Activated CD4-positive, alpha-beta T cell treated with anti-CD3 and anti-CD28 coated beads for 36 hours (primary cell): ENCODE measurements at regions not wholly inside any gene's neighbourhood (a gene's known extent, or its start where the extent isn't known, plus 50 kb on each side); places are given as distances from the start of the nearest gene placed in this dataset.

Experiments used
- ATAC-seq: fragments of 200-7000 bp; cut with Tn5 transposase; one replicate; pipeline ENCODE4 v1.10.0; 2021; ENCODE audit warnings: mild to moderate bottlenecking, moderate library complexity
- CTCF ChIA-PET: fragments of 350-600 bp; sonication (Branson Sonifier 250); formaldehyde crosslinking; loops from one replicate; lab custom pipeline; 2021; ENCODE audit warnings: antibody characterized with exemption; lab: Charles Lee
- POLR2A ChIA-PET: fragments of 350-600 bp; sonication (Branson Sonifier 250); formaldehyde crosslinking; loops from one replicate; lab custom pipeline; 2021; ENCODE audit warnings: antibody characterized with exemption, inconsistent platforms; lab: Charles Lee
- DNase-seq: peaks from one replicate; pipeline ENCODE4 v3.0.0-alpha.2; 2020
- H3K27ac Mint-ChIP-seq: one replicate; pipeline ENCODE4 v1.8.0; 2021; ENCODE audit warnings: mixed read lengths
- H3K27me3 Mint-ChIP-seq: one replicate; pipeline ENCODE4 v1.8.0; 2021; ENCODE audit warnings: mixed read lengths
- H3K36me3 Mint-ChIP-seq: one replicate; pipeline ENCODE4 v1.8.0; 2021; ENCODE audit warnings: low read depth, mixed read lengths
- H3K4me1 Mint-ChIP-seq: one replicate; pipeline ENCODE4 v1.8.0; 2021; ENCODE audit warnings: mixed read lengths
- H3K4me3 Mint-ChIP-seq: one replicate; pipeline ENCODE4 v1.8.0; 2021; ENCODE audit warnings: mild to moderate bottlenecking, moderate library complexity, mixed read lengths
- H3K9me3 Mint-ChIP-seq: one replicate; pipeline ENCODE4 v1.8.0; 2021; ENCODE audit warnings: low read depth, mixed read lengths
- intact Hi-C, 2 experiments: fragments of 100-400 bp; cut with DNase I in 1 of 2; cut with micrococcal nuclease in 1 of 2; formaldehyde crosslinking; loops; one replicate each; pipeline versions ENCODE4 v1.14.2 to v1.15.1; 2022 to 2024; cut with DNase I, micrococcal nuclease

- ChIA-PET POLR2A (no interaction called here), CTCF (interaction anchor here (1.1 to 1.8 kb wide), 2 partner anchors 10 to 12 kb away, joined by 3 to 7 read pairs; no protein-coding TSS in a partner anchor)
- ATAC-seq (no peak), DNase-seq (no peak)
- no peak overlapping the region for H3K27ac Mint-ChIP-seq
- peaks cover 12% of the 10 kb centered on the region for H3K9me3 Mint-ChIP-seq
- peaks cover 36% of the 10 kb centered on the region for H3K27me3 Mint-ChIP-seq
- no peaks in the 10 kb centered on the region for H3K4me1 Mint-ChIP-seq
- no peak overlapping the region for H3K4me3 Mint-ChIP-seq
- H3K36me3 Mint-ChIP-seq, result peaks cover 3% of the 10 kb centered on the region
- intact Hi-C loops, result loop anchor here in 1 of 2 experiments (10.0 kb wide), 2 partner anchors 566 to 656 kb away; partner anchors contain the start of gene EPB41L5
Measured at GRCh38 chr2:120670371-120670770, 65.3 kb upstream of the GLI2 start.

- Mint-ChIP-seq H3K9me3 (peaks cover 10% of the 10 kb centered on the region), H3K27me3 (peaks cover 35% of the 10 kb centered on the region), H3K36me3 (peaks cover 3% of the 10 kb centered on the region), H3K4me3 (no peak overlapping the region), H3K27ac (no peak overlapping the region), H3K4me1 (no peaks in the 10 kb centered on the region)
- CTCF ChIA-PET, result interaction anchor here (1.8 kb wide), 1 partner anchor 10 kb away, joined by 7 read pairs; no protein-coding TSS in a partner anchor
- POLR2A ChIA-PET, result no interaction called here
- intact Hi-C loops, result loop anchor here in 1 of 2 experiments (10.0 kb wide), 2 partner anchors 566 to 656 kb away; partner anchors contain the start of gene EPB41L5
- ATAC-seq (no peak), DNase-seq (no peak)
Measured at GRCh38 chr2:120670771-120671480, 64.7 kb upstream of the GLI2 start.

DNA sequence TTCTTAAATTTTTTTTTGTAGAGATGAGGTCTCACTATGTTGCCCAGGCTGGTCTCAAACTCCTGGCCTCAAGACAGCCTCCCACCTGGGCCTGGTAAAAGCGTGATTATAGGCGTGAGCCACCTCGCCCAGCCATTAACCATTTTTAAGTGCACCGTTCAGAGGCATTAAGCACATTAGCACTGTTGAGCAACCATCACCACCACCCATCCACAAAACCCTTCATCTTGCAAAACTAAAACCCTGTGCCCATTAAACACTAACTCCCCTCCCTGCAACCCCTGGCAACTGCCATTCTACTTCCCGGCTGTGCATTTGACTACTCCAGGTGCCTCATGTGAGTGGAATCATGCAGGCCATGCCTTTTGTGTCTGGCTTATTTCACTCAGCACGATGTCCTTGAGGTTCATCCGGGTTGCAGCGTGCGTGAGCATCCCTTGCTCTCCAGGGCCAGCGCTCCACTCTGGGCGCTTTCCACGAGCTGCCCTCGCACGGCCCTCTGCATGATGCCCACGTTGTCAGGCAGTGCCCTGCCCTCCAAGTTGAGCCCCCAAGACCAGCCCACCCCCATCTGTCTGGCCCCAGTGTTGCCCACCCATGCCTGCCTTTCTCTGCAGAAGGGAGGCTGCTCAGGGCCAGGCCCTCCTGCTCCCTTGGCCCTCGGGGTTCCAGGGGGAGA, 63.0 kb upstream of the GLI2 start:
- Mint-ChIP-seq H3K27me3 (peaks cover 41% of the 10 kb centered on the region), H3K36me3 (no peaks in the 10 kb centered on the region), H3K9me3 (peaks cover 2% of the 10 kb centered on the region), H3K27ac (no peak overlapping the region), H3K4me3 (no peak overlapping the region), H3K4me1 (no peaks in the 10 kb centered on the region)
- DNase-seq (no peak), ATAC-seq (no peak)
- POLR2A ChIA-PET, result no interaction called here
- intact Hi-C loops, result loop anchor here in 1 of 2 experiments (10.0 kb wide), 2 partner anchors 568 to 658 kb away; partner anchors contain the start of gene EPB41L5
- CTCF ChIA-PET, result no interaction called here

DNA sequence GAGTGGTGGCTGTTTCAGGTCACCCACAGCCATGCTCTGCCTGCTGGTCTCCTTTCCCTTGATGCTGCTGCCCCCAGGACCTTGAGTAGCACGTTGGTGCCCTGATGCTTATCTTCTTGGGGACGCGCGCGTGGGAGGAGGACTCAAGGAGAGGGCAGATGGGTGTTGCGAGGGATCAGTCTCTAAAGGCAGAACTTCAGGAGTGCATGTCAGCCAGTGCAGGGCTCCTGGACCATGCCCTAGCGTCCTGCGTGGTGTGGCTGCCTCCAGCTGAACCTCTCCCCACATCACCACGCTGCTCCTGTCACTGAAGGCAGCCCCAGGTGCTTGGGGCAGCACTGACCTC, 62.5 kb upstream of the GLI2 start:
- no peak overlapping the region for H3K4me3 Mint-ChIP-seq
- peaks cover 40% of the 10 kb centered on the region for H3K27me3 Mint-ChIP-seq
- DNase-seq, result no peak
- CTCF ChIA-PET, result no interaction called here
- H3K4me1 Mint-ChIP-seq, result no peaks in the 10 kb centered on the region
- H3K27ac Mint-ChIP-seq, result no peak overlapping the region
- H3K9me3 Mint-ChIP-seq, result peaks cover 2% of the 10 kb centered on the region
- intact Hi-C loops, result loop anchor here in 1 of 2 experiments (10.0 kb wide), 2 partner anchors 568 to 658 kb away; partner anchors contain the start of gene EPB41L5
- ATAC-seq, result no peak
- H3K36me3 Mint-ChIP-seq, result no peaks in the 10 kb centered on the region
- POLR2A ChIA-PET, result no interaction called here

DNA sequence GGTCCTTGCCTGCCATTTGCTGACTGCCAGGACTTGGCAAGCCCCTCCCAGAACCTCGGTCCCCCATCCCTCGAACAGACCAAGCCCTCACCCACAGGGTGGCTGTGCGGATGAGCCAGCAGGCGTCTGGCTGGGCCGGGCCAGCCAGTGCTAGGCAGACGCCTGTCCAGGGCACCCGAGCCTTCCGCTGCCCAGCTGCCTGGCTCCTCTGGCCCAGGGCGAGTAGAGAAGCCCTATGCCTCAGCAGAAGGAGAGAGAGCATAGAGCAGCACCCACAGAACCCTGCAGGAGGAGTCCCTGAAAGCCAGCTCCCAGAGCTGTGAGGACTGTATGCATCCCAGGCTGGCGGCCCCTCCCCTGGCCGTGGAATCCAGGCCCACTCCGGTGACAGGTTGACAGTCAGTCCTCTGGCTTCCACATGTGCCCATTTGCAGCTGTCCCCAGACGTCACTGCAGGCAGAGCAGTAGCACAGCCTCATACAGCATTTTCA, 62.1 kb upstream of the GLI2 start:
- peaks cover 36% of the 10 kb centered on the region for H3K27me3 Mint-ChIP-seq
- CTCF ChIA-PET, result interaction anchor here (0.6 kb wide), 1 partner anchor 1792 kb away, joined by 4 read pairs; no protein-coding TSS in a partner anchor
- no peak overlapping the region for H3K4me3 Mint-ChIP-seq
- H3K9me3 Mint-ChIP-seq, result no peaks in the 10 kb centered on the region
- POLR2A ChIA-PET, result no interaction called here
- ATAC-seq (no peak), DNase-seq (no peak)
- intact Hi-C loops, result loop anchor here in 1 of 2 experiments (10.0 kb wide), 2 partner anchors 569 to 659 kb away; partner anchors contain the start of gene EPB41L5
- no peaks in the 10 kb centered on the region for H3K4me1 Mint-ChIP-seq
- H3K36me3 Mint-ChIP-seq, result no peaks in the 10 kb centered on the region
- no peak overlapping the region for H3K27ac Mint-ChIP-seq

GRCh38 chr2:120674246-120675170, 61.2 kb upstream of the GLI2 start:
- intact Hi-C loops, result loop anchor here (1.0 to 10.0 kb wide), 3 partner anchors 331 to 660 kb away; partner anchors contain the start of gene EPB41L5 (in 1 of the 2)
- DNase-seq, result no peak
- no peak for ATAC-seq
- no peak overlapping the region for H3K27ac Mint-ChIP-seq
- H3K4me1 Mint-ChIP-seq, result no peaks in the 10 kb centered on the region
- no peaks in the 10 kb centered on the region for H3K36me3 Mint-ChIP-seq
- no peak overlapping the region for H3K4me3 Mint-ChIP-seq
- H3K27me3 Mint-ChIP-seq, result peaks cover 30% of the 10 kb centered on the region
- ChIA-PET POLR2A (no interaction called here), CTCF (interaction anchor here (0.6 to 1.5 kb wide), 6 partner anchors 213 to 1794 kb away, joined by 3 to 9 read pairs (median 3); no protein-coding TSS in a partner anchor)
- no peaks in the 10 kb centered on the region for H3K9me3 Mint-ChIP-seq

DNA sequence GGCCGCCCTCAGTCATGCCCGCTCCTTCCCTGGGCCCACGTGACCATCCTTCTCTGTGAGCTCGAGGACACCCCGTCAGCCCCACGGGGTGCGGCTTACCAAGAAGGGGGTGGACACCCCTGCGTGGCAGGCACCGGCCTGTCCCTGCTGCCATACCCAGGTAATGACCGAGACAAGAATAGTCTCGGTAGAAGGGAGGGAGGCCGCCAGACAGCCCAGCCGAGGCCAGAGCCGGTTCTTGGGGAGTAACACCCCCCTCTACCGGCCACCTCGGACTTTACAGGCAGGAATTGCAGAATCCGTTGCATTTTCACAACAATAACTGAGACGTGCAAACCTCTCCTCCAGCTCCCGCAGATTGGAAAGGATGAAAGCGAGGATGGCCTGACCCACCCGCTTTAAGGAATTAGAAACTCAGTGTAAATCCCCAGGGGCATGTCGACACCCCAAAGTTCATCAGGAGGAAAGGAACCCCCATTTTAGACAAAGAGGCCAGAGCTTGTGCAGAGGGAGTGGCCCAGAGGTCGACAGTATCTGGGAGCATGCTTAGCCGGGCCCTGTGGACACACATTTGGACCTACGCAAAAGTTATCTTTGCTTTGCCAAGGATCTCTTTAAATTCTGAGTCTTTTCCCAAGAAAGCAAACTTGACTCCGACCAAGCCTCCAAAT, 60.1 kb upstream of the GLI2 start:
- no peaks in the 10 kb centered on the region for H3K36me3 Mint-ChIP-seq
- H3K4me1 Mint-ChIP-seq, result peaks cover 3% of the 10 kb centered on the region
- no peak overlapping the region for H3K4me3 Mint-ChIP-seq
- POLR2A ChIA-PET, result no interaction called here
- intact Hi-C loops, result loop anchor here (1.0 to 10.0 kb wide), 3 partner anchors 332 to 661 kb away; partner anchors contain the start of gene EPB41L5 (in 1 of the 2)
- no peaks in the 10 kb centered on the region for H3K9me3 Mint-ChIP-seq
- ATAC-seq, result peak; percentile 48
- DNase-seq, result peak; percentile 74
- CTCF ChIA-PET, result interaction anchor here (0.6 to 1.5 kb wide), 11 partner anchors 10 to 1795 kb away, joined by 3 to 9 read pairs (median 3); no protein-coding TSS in a partner anchor
- H3K27me3 Mint-ChIP-seq, result peaks cover 21% of the 10 kb centered on the region
- H3K27ac Mint-ChIP-seq, result no peak overlapping the region

DNA sequence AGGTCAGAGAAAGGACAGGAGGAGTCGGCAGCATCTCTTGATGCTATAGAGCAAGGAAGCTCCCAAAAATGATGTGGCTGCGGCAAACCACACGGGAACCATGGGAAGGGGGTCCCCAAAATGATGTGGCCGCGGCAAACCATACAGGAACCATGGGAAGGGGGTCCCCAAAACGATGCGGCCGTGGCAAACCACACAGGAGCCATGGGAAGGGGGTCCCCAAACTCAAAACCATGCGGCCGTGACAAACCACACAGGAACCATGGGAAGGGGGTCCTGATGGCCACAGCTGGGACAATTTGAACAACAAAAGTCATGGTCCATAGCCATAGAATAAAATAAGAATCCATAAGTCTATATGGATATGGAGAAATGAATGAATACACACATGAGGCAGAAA, 58.4 kb upstream of the GLI2 start:
- ATAC-seq, result no peak
- H3K9me3 Mint-ChIP-seq, result no peaks in the 10 kb centered on the region
- intact Hi-C loops, result loop anchor here in 1 of 2 experiments (10.0 kb wide), 2 partner anchors 572 to 662 kb away; partner anchors contain the start of gene EPB41L5
- peaks cover 3% of the 10 kb centered on the region for H3K4me1 Mint-ChIP-seq
- H3K27ac Mint-ChIP-seq, result no peak overlapping the region
- no peak for DNase-seq
- H3K36me3 Mint-ChIP-seq, result no peaks in the 10 kb centered on the region
- POLR2A ChIA-PET, result no interaction called here
- no peak overlapping the region for H3K4me3 Mint-ChIP-seq
- H3K27me3 Mint-ChIP-seq, result peaks cover 19% of the 10 kb centered on the region
- CTCF ChIA-PET, result interaction anchor here (0.7 to 1.6 kb wide), 6 partner anchors 10 to 801 kb away, joined by 4 to 9 read pairs (median 4); no protein-coding TSS in a partner anchor

DNA sequence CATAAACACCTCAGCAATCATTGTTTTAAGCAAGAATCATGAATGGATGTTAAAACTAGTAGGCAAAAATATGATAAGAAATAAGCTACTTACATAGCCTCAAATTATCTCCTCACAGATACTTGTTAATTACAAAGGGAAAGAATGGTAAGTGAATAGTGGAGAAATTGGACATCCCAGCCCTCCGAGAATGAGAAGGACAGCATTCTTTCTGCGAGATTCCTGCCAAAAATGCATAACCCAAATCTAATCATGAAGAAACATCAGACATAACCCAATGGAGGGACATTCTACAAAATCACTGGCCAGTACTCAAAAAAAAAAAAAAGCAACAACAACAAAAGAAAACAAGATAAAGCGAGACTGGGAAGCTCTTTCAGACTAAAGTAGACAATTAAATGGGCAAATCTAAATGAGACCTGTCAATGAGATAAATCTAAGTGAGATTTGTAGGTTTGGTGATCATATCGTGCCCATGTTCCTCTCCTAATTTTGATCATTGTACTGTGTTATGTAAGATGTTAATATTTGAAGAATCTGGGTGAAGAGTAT, 57.9 kb upstream of the GLI2 start:
- Mint-ChIP-seq H3K27me3 (peaks cover 19% of the 10 kb centered on the region), H3K4me1 (peaks cover 3% of the 10 kb centered on the region), H3K9me3 (no peaks in the 10 kb centered on the region), H3K27ac (no peak overlapping the region), H3K36me3 (no peaks in the 10 kb centered on the region), H3K4me3 (no peak overlapping the region)
- ChIA-PET CTCF (interaction anchor here (0.7 to 1.6 kb wide), 6 partner anchors 9 to 800 kb away, joined by 3 to 9 read pairs (median 4); no protein-coding TSS in a partner anchor), POLR2A (no interaction called here)
- DNase-seq (no peak), ATAC-seq (no peak)
- intact Hi-C loops, result loop anchor here in 1 of 2 experiments (10.0 kb wide), 2 partner anchors 573 to 663 kb away; partner anchors contain the start of gene EPB41L5

DNA sequence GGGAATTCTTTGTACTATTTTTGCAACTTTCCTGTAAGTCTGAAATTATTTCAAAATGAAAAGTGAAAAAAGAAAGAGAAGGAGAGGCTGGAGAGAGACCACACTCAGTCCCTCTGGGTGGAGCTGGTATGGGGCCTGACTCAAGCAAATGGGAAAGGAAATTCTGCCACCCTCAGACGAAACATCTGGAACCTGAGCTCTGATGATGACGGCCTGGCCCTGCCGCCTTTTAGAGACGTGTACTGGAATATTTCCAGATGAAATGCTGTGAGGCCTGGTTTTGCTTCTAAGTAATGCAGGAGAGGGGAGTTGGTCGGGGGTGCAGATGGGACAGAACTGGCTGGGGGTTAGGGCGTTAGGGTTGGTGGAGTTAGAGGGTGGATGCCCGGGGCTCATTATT, 57.4 kb upstream of the GLI2 start:
- ATAC-seq (no peak), DNase-seq (no peak)
- Mint-ChIP-seq H3K4me3 (no peak overlapping the region), H3K9me3 (no peaks in the 10 kb centered on the region), H3K27ac (no peak overlapping the region), H3K27me3 (peaks cover 21% of the 10 kb centered on the region), H3K36me3 (no peaks in the 10 kb centered on the region), H3K4me1 (peaks cover 3% of the 10 kb centered on the region)
- POLR2A ChIA-PET, result no interaction called here
- CTCF ChIA-PET, result interaction anchor here (0.7 to 1.6 kb wide), 2 partner anchors 9 to 196 kb away, joined by 3 to 9 read pairs; no protein-coding TSS in a partner anchor
- intact Hi-C loops, result loop anchor here in 1 of 2 experiments (10.0 kb wide), 2 partner anchors 573 to 663 kb away; partner anchors contain the start of gene EPB41L5
